K562 (cell line): ENCODE measurements at regions not wholly inside any gene's neighbourhood (a gene's known extent, or its start where the extent isn't known, plus 50 kb on each side); places are given as distances from the start of the nearest gene placed in this dataset.

Experiments used
- CREM ChIP-seq: IDR thresholded peaks from 2 replicates; pipeline ENCODE4 v1.6.1; 2014; ENCODE audit warnings: antibody characterized with exemption, low read depth
- ELK1 ChIP-seq: sonication (generic); formaldehyde crosslinking; IDR thresholded peaks from 2 replicates; pipeline ENCODE4 v1.8.1; 2022; ENCODE audit warnings: missing genetic modification reagents
- EZH2 ChIP-seq: IDR thresholded peaks from 2 replicates; pipeline ENCODE4 v1.6.1; 2012; ENCODE audit warnings: low read depth, mild to moderate bottlenecking, inconsistent platforms, low read length, borderline replicate concordance
- FOXP1 ChIP-seq: sonication (generic); formaldehyde crosslinking; IDR thresholded peaks from 2 replicates; pipeline ENCODE4 v1.8.0; 2022; ENCODE audit warnings: mild to moderate bottlenecking, missing genetic modification reagents
- MAFG ChIP-seq: fragments of 450-650 bp; conservative IDR thresholded peaks from 2 replicates; pipeline ENCODE4 v1.6.1; 2016; ENCODE audit warnings: missing genetic modification characterization, missing compliant biosample characterization
- PATZ1 ChIP-seq: fragments of 250-450 bp; sonication (Bioruptor Pico); IDR thresholded peaks from 2 replicates; pipeline ENCODE4 v1.5.0; 2020; ENCODE audit warnings: mild to moderate bottlenecking, borderline replicate concordance
- POLR2A ChIP-seq: fragments of 450-650 bp; conservative IDR thresholded peaks from 2 replicates; pipeline ENCODE4 v1.6.1; 2016
- SMC3 ChIP-seq: conservative IDR thresholded peaks from 2 replicates; pipeline ENCODE4 v1.6.1; 2011; ENCODE audit warnings: low read depth, low read length, improper control_type of control experiment; ENCODE audit not compliant: insufficient read depth

GRCh38 chr1:9439074-9439761 is 100.0 kb upstream of the SLC25A33 start:
- no peak for TF ChIP-seq EZH2
- no peak for TF ChIP-seq FOXP1 (CRISPR knock-in tag)
- no peak for TF ChIP-seq ELK1 (CRISPR knock-in tag)
- no peak for TF ChIP-seq POLR2A
- no peak for TF ChIP-seq SMC3
- TF ChIP-seq MAFG (tag), result peak; percentile 74
- TF ChIP-seq PATZ1 (CRISPR knock-in tag), result no peak
- TF ChIP-seq CREM, result no peak
